Keratinocyte (primary cell): ENCODE measurements at regions not wholly inside any gene's neighbourhood (a gene's known extent, or its start where the extent isn't known, plus 50 kb on each side); places are given as distances from the start of the nearest gene placed in this dataset.

Experiments
- CTCF ChIP-seq, 3 experiments: IDR thresholded peaks in 1 of 3; conservative IDR thresholded peaks in 1 of 3; optimal IDR thresholded peaks in 1 of 3; 2 replicates in 2 of 3; 3 replicates in 1 of 3; pipeline versions ENCODE3 to v1.5.1; 2011; ENCODE audit warnings: low read length in 3 of 3, mild to moderate bottlenecking in 3 of 3, moderate library complexity in 2 of 3, control low read depth in 1 of 3, inconsistent platforms in 1 of 3; ENCODE audit not compliant: insufficient read depth in 2 of 3; ENCODE audit errors: extremely low read depth in 1 of 3
- EZH2 ChIP-seq: IDR thresholded peaks from one replicate; pipeline ENCODE4 v1.6.1; 2012; ENCODE audit warnings: inconsistent platforms, mild to moderate bottlenecking, low read length, moderate library complexity

GRCh38 chr3:162721736-162722135 is 1225.1 kb downstream of the OTOL1 start:
- TF ChIP-seq EZH2 = no peak
- no peak for TF ChIP-seq CTCF (optimal IDR thresholded peaks at IDR 0.05 in 1 of 3, IDR thresholded peaks at IDR 0.05 in 1 of 3, conservative IDR thresholded peaks at IDR 0.05 in 1 of 3; ENCODE audit: extremely low read depth in 1 of 3, insufficient read depth in 2 of 3, low read length in 3 of 3)
